GM11168 (cell line): ENCODE measurements at regions not wholly inside any gene's neighbourhood (a gene's known extent, or its start where the extent isn't known, plus 50 kb on each side); places are given as distances from the start of the nearest gene placed in this dataset.

Experiments
- in situ Hi-C: fragments of 300-500 bp; cut with MboI; formaldehyde crosslinking; loops from one replicate; pipeline ENCODE4 v1.12.0; 2022; ENCODE audit warnings: low sequenced_read_pairs; ENCODE audit not compliant: unreplicated experiment

DNA sequence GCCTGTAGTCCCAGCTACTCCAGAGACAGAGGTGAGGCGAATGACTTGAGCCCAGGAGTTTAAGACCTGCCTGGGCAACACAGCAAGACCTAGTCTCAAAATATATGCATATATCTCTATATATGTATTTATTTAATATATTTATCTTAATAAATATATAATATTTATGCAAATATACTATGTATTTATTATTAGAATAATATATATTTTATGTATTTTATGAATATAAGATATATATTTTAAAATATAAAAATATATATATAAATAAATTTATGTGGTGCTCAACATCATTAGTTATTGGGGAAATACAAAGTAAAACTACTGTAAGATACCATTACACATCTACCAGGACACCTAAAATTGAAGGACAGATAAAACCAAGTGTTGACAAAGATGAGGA, 58.1 kb upstream of the IPO5 start:
- in situ Hi-C loops, result no loop called here

DNA sequence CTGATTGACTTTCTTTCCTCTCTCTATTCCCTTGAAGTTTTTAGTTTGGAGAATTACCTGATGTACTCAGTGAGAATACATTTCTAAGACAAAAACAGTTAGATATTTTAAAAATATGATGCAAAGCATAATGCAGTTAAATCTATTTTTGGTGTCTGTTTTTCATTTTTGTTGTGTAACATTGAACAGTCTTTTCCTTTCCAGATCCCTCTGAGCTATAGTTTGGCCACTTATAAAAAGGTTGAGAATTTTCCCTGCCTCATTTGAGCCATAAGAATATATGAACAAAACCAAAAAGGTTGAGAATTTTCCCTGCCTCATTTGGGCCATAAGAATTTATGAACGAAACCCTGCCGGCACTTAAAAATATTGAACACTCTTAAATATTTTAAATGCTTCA, 57.0 kb upstream of the IPO5 start:
- in situ Hi-C loops, result no loop called here

DNA sequence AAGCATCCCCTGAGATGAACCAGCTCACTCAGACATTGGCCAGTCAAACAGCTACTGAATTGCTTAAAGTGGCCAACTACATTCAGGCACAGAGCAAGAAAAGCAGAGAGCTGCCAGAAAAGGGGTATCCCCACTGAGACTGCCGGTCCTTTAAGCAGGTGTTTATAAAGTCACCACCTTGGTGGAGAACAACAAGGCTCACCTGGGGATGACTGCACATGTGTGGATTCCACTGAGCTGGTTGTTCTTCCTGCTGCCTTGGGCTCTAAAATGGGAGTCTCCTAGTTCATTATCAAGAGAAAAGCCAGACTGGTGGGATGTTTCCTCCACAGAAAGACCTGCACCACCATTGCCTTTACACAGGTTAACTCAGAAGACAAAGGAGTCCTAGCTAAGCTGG, 51.8 kb upstream of the IPO5 start:
- in situ Hi-C loops, result no loop called here
